Heart left ventricle (tissue), 13 donors: ENCODE measurements at regions not wholly inside any gene's neighbourhood (a gene's known extent, or its start where the extent isn't known, plus 50 kb on each side); places are given as distances from the start of the nearest gene placed in this dataset.

Source experiments
- CTCF ChIP-seq, 12 donors: fragments of 200-600 bp; sonication (generic) in 4 of 12; IDR thresholded peaks; one replicate each; pipeline versions ENCODE4 v1.5.0 to v1.8.0; 2018 to 2022; ENCODE audit warnings: antibody characterized with exemption in 12 of 12, mild to moderate bottlenecking in 5 of 12
- POLR2A ChIP-seq, 2 donors: fragments of 450-650 bp; IDR thresholded peaks; one replicate each; pipeline ENCODE4 v1.6.1; 2017; ENCODE audit warnings: antibody characterized with exemption in 2 of 2, mild to moderate bottlenecking in 2 of 2, moderate library complexity in 2 of 2
- donor health status: ischemic (EF 13 %, LVEDD 7.1; RV severe dilation, severe dysfunction).
- donor health status: DM: no; HTN: yes; CAD: no.
- donor health status: DM: no; HTN: no; CAD: no.
- donor health status: ischemic (EF 25% LVEDD 6.9; RV normal size, moderate dysfunction).
- donor health status: ischemic (EF 25% LVEDD 5.7; RV mildly dilated, moderate dysfunction).
- donor health status: ischemic (EF 35%, LVEDD 5.7; RV mildly dilated, moderate dysfunction).
- donor health status: nonischemic (EF 11% LVEDD 7.7; RV severe dilation, severe dysfunction).
- donor health status: DM: yes; HTN: yes; CAD: no.
- donor health status: PGD.
- donor health status: ischemic (EF 29% LVEDD 5.4; RV normal size, mild dysfunction).
- donor health status: nonischemic (EF 23%, LVEDD 6.1; RV moderate dilation, normal function).

GRCh38 chr12:124702736-124703135, 135.3 kb upstream of the NCOR2 start:
- no peak for TF ChIP-seq CTCF (IDR thresholded peaks at IDR 0.05)
- no peak for TF ChIP-seq POLR2A (IDR thresholded peaks at IDR 0.05)
